ENCODE measurements at regions not wholly inside any gene's neighbourhood (a gene's known extent, or its start where the extent isn't known, plus 50 kb on each side); places are given as distances from the start of the nearest gene placed in this dataset.
A peak's percentile ranks its signal among the peaks of the same experiment; 100 is the strongest.

GRCh38 chr6:28725890-28726348, 197.9 kb downstream of the TRIM27 start:
- DNase-seq (no peak), ATAC-seq (no peak)
- TF ChIP-seq CTCF (IDR thresholded peaks at IDR 0.05), result no peak
- H3K27ac ChIP-seq, result no peak overlapping the region
- no peaks in the 10 kb centered on the region for H3K4me1 ChIP-seq
- no peak overlapping the region for H3K4me3 ChIP-seq
- WGBS, 3 donors, result 22 to 30% (median 24%) methylated on average over 7 of the region's 7 CpGs
- intact Hi-C loops (cut with DNase I), result no loop called here
- peaks cover 5 to 31% (median 6%) of the 10 kb centered on the region in 3 donors for H3K27me3 ChIP-seq (ENCODE audit: insufficient read depth in 3 of 3, low read length in 2 of 3)
- H3K9me3 ChIP-seq, result no peaks in the 10 kb centered on the region
- no peaks in the 10 kb centered on the region for H3K36me3 ChIP-seq (ENCODE audit: insufficient read depth in 1 of 2, low read depth in 1 of 2)

- peaks cover 5 to 31% (median 12%) of the 10 kb centered on the region in 3 donors for H3K27me3 ChIP-seq (ENCODE audit: insufficient read depth in 3 of 3, low read length in 2 of 3)
- WGBS, 3 donors, result 68 to 73% (median 73%) methylated on average over 13 of the region's 13 CpGs
- no peak overlapping the region for H3K4me3 ChIP-seq
- no peaks in the 10 kb centered on the region for H3K4me1 ChIP-seq
- H3K36me3 ChIP-seq (ENCODE audit: insufficient read depth in 1 of 2, low read depth in 1 of 2), result no peaks in the 10 kb centered on the region
- no peak for TF ChIP-seq CTCF (IDR thresholded peaks at IDR 0.05)
- DNase-seq, result no peak
- no peak for ATAC-seq
- no peaks in the 10 kb centered on the region for H3K9me3 ChIP-seq
- intact Hi-C loops (cut with DNase I), result no loop called here
- H3K27ac ChIP-seq, result no peak overlapping the region
Observed at GRCh38 chr6:28726569-28727309, 197.0 kb downstream of the TRIM27 start.

GRCh38 chr6:28727559-28728211, 196.1 kb downstream of the TRIM27 start:
- Histone ChIP-seq H3K27me3 (ENCODE audit: insufficient read depth in 3 of 3, low read length in 2 of 3) (peaks cover 9 to 36% (median 14%) of the 10 kb centered on the region in 3 donors), H3K36me3 (ENCODE audit: insufficient read depth in 1 of 2, low read depth in 1 of 2) (no peaks in the 10 kb centered on the region), H3K4me3 (no peak overlapping the region), H3K27ac (no peak overlapping the region), H3K4me1 (no peaks in the 10 kb centered on the region), H3K9me3 (no peaks in the 10 kb centered on the region)
- intact Hi-C loops (cut with DNase I), result no loop called here
- WGBS, 3 donors, result 62 to 71% (median 66%) methylated on average over 9 of the region's 9 CpGs
- DNase-seq (no peak), ATAC-seq (no peak)
- no peak for TF ChIP-seq CTCF (IDR thresholded peaks at IDR 0.05)

GRCh38 chr6:28729501-28730402, 194.0 kb downstream of the TRIM27 start:
- 7 to 9% (median 8%) methylated on average over 24 of the region's 24 CpGs for WGBS, 3 donors
- peaks cover 11 to 49% (median 14%) of the 10 kb centered on the region in 3 donors for H3K27me3 ChIP-seq (ENCODE audit: insufficient read depth in 3 of 3, low read length in 2 of 3)
- TF ChIP-seq CTCF (IDR thresholded peaks at IDR 0.05), result no peak
- DNase-seq, result no peak
- no peaks in the 10 kb centered on the region for H3K4me1 ChIP-seq
- intact Hi-C loops (cut with DNase I), result no loop called here
- no peak overlapping the region for H3K27ac ChIP-seq
- ATAC-seq, result no peak
- H3K36me3 ChIP-seq (ENCODE audit: insufficient read depth in 1 of 2, low read depth in 1 of 2), result no peaks in the 10 kb centered on the region
- H3K9me3 ChIP-seq, result no peaks in the 10 kb centered on the region
- H3K4me3 ChIP-seq, result peak overlapping the region; percentile 63

Data from psoas muscle (tissue), 7 donors.